Calu3 (cell line): ENCODE measurements at regions not wholly inside any gene's neighbourhood (a gene's known extent, or its start where the extent isn't known, plus 50 kb on each side); places are given as distances from the start of the nearest gene placed in this dataset.

Experiments
- BruUV-seq: library from RNA; stranded (reverse); fragments of 400-500 nt; replicated peaks from 2 replicates; lab custom pipeline; 2021; lab: Mats Ljungman, UMichigan
- CTCF ChIA-PET: fragments of 300-600 bp; sonication (Branson Sonifier 250); formaldehyde crosslinking; loops from one replicate; lab custom pipeline; 2022; ENCODE audit warnings: antibody characterized with exemption; lab: Charles Lee
- DNase-seq: peaks from one replicate; pipeline ENCODE4 v3.0.0; 2022
- H3K27ac Mint-ChIP-seq: one replicate; pipeline ENCODE4 v1.8.0; 2022; ENCODE audit warnings: mixed read lengths; ENCODE audit not compliant: unreplicated experiment
- H3K27me3 Mint-ChIP-seq: one replicate; pipeline ENCODE4 v1.8.0; 2022; ENCODE audit warnings: mixed read lengths; ENCODE audit not compliant: unreplicated experiment
- H3K36me3 Mint-ChIP-seq: one replicate; pipeline ENCODE4 v1.8.0; 2022; ENCODE audit warnings: mild to moderate bottlenecking, moderate library complexity, mixed read lengths; ENCODE audit not compliant: insufficient read depth, unreplicated experiment
- H3K4me1 Mint-ChIP-seq: one replicate; pipeline ENCODE4 v1.8.0; 2022; ENCODE audit warnings: mild to moderate bottlenecking, low read depth, mixed read lengths; ENCODE audit not compliant: unreplicated experiment
- H3K4me3 Mint-ChIP-seq: one replicate; pipeline ENCODE4 v1.8.0; 2022; ENCODE audit warnings: mild to moderate bottlenecking, low read depth, moderate library complexity, mixed read lengths; ENCODE audit not compliant: unreplicated experiment
- H3K9me3 Mint-ChIP-seq: one replicate; pipeline ENCODE4 v1.8.0; 2022; ENCODE audit warnings: low read depth, mixed read lengths; ENCODE audit not compliant: unreplicated experiment
- intact Hi-C: fragments of 100-400 bp; cut with micrococcal nuclease; formaldehyde crosslinking; loops from one replicate; pipeline ENCODE4 v1.10.0; 2022; ENCODE audit not compliant: unreplicated experiment
- TF ChIP-seq, protein P1 (sequence below): fragments of 200-600 bp; IDR thresholded peaks from one replicate; pipeline ENCODE4 v1.8.0; 2022; ENCODE audit warnings: antibody characterized with exemption; ENCODE audit not compliant: unreplicated experiment

DNA sequence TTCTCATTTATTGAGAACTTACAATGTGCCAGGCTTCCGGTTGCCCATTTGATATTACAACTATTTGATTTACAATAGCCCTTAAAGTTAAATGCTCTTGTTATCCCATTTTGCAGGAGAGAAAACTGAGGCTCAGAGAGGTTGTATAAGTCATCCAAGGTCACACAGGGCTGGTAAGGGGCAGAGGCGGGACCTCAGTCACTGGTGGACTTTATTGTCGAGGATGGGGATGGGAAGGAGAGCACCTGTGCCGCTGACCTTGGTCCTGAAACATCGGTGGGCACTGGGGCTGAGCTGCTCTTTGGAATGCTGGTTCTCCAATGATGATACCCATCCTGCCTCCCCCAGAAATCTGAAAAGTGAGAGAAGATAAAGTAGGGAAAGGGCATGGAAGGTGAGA, 265.4 kb downstream of the MIAT start:
- Mint-ChIP-seq H3K27ac (no peak overlapping the region), H3K4me3 (no peak overlapping the region), H3K4me1 (no peaks in the 10 kb centered on the region), H3K36me3 (no peaks in the 10 kb centered on the region), H3K27me3 (peaks cover 100% of the 10 kb centered on the region), H3K9me3 (no peaks in the 10 kb centered on the region)
- no TSS peak for BruUV-seq
- DNase-seq: peak; percentile 32
- CTCF ChIA-PET: interaction anchor here (0.6 kb wide), 1 partner anchor 746 kb away, joined by 3 read pairs; no protein-coding TSS in a partner anchor
- TF ChIP-seq, protein P1, sequence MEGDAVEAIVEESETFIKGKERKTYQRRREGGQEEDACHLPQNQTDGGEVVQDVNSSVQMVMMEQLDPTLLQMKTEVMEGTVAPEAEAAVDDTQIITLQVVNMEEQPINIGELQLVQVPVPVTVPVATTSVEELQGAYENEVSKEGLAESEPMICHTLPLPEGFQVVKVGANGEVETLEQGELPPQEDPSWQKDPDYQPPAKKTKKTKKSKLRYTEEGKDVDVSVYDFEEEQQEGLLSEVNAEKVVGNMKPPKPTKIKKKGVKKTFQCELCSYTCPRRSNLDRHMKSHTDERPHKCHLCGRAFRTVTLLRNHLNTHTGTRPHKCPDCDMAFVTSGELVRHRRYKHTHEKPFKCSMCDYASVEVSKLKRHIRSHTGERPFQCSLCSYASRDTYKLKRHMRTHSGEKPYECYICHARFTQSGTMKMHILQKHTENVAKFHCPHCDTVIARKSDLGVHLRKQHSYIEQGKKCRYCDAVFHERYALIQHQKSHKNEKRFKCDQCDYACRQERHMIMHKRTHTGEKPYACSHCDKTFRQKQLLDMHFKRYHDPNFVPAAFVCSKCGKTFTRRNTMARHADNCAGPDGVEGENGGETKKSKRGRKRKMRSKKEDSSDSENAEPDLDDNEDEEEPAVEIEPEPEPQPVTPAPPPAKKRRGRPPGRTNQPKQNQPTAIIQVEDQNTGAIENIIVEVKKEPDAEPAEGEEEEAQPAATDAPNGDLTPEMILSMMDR: no peak
- intact Hi-C loops: no loop called here

DNA sequence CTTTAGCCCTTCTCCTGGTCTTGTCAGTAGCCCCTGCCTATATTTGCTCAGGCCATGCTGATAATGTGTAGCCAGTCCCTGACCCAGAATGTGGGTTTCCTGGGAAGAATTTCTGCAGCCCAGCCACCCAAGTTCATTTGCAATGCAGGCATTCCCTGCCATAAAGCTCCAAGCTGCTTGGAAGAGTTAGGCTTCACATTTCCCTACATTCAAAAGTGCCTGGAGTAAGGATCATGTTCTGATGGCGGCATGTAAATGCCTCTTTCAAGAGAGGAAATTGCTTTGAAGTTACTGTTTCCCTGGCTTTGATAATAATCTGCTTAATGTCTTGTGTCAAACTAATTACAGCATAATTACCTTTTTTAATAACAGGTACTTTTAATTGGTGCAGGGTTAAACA, 266.1 kb downstream of the MIAT start:
- DNase-seq: no peak
- Mint-ChIP-seq H3K9me3 (no peaks in the 10 kb centered on the region), H3K27ac (no peak overlapping the region), H3K27me3 (peaks cover 100% of the 10 kb centered on the region), H3K4me3 (no peak overlapping the region), H3K4me1 (no peaks in the 10 kb centered on the region), H3K36me3 (no peaks in the 10 kb centered on the region)
- TF ChIP-seq, protein P1: no peak
- intact Hi-C loops: no loop called here
- BruUV-seq: no TSS peak
- CTCF ChIA-PET: no interaction called here

DNA sequence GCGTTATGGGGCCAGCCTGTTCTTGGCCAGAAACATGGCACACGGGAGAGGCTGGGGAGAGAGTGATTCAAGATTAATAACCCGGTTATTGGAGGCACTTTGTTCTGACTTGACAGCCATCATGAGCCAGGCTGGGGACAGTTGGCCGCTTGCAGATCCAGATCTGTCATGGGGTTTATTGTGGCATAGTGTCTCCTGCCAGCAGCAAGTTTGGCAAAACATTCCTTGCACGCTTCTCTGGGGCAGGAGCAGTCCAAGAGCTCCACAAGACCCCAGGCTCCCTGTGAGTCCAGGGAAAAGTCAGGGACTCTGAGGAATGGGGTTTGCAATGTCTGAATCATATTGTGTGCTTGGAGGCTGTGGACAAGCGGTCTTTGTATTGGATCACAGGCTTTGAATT, 270.4 kb downstream of the MIAT start:
- DNase-seq: no peak
- CTCF ChIA-PET: no interaction called here
- no peak overlapping the region for H3K4me3 Mint-ChIP-seq
- peaks cover 92% of the 10 kb centered on the region for H3K27me3 Mint-ChIP-seq
- TF ChIP-seq, protein P1: no peak
- intact Hi-C loops: no loop called here
- no peaks in the 10 kb centered on the region for H3K36me3 Mint-ChIP-seq
- BruUV-seq: no TSS peak
- H3K27ac Mint-ChIP-seq: no peak overlapping the region
- H3K9me3 Mint-ChIP-seq: no peaks in the 10 kb centered on the region
- no peaks in the 10 kb centered on the region for H3K4me1 Mint-ChIP-seq

- Mint-ChIP-seq H3K9me3 (peaks cover 2% of the 10 kb centered on the region), H3K4me3 (no peak overlapping the region), H3K27ac (no peak overlapping the region), H3K27me3 (peaks cover 74% of the 10 kb centered on the region), H3K36me3 (no peaks in the 10 kb centered on the region), H3K4me1 (no peaks in the 10 kb centered on the region)
- intact Hi-C loops: no loop called here
- no peak for DNase-seq
- no TSS peak for BruUV-seq
- TF ChIP-seq, protein P1: no peak
- CTCF ChIA-PET: no interaction called here
Observed at GRCh38 chr22:26931471-26931870, 274.1 kb downstream of the MIAT start.
